HPDE6-E6E7 (cell line): ENCODE measurements at regions not wholly inside any gene's neighbourhood (a gene's known extent, or its start where the extent isn't known, plus 50 kb on each side); places are given as distances from the start of the nearest gene placed in this dataset.
"Not testable (repeated sequence)": the region's sequence is repeated elsewhere in the genome, so short reads cannot be mapped to it uniquely, and the experiment has no call there.

Source experiments
- DNase-seq: peaks from one replicate; pipeline ENCODE4 v3.0.0; 2011; ENCODE audit warnings: missing footprints; ENCODE audit errors: extremely low spot score

DNA sequence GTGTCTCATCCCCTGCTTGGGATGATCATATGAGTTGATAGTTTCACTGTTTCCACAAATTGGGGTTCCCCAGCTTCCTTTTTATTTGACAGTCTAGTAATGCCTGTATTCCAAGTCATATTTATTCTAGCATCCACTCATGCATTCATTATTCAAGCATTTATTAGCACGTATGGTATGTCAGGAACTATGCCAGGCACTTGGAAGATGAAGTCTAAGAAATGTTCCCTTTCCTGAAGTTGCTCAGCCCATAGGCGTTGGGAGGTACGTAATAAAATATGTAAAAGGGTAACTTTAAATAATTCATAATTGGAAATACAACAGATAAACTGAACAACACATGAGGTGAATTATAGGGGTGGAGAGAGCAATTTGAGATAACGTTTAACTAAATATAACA lies 338.0 kb upstream of the MAF start:
- DNase-seq, result no peak

DNA sequence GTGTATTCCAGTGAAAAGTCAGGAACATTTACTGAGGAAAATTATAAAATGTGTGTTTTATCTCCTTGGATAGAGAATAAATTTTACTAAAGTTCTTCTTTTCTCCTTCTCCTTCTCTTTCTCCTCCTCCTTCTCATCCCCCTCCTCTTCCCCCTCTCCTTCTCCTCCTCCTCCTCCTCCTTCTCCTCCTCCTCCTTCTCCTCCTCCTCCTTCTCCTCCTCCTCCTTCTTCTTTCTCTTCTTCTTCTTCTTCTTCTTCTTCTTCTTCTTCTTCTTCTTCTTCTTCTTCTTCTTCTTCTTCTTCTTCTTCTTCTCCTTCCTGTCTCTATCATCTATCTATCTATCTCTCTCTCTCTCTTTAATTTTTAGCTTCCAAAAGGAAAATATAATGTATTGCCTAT lies 337.1 kb upstream of the MAF start:
- DNase-seq, result not testable (repeated sequence)

DNA sequence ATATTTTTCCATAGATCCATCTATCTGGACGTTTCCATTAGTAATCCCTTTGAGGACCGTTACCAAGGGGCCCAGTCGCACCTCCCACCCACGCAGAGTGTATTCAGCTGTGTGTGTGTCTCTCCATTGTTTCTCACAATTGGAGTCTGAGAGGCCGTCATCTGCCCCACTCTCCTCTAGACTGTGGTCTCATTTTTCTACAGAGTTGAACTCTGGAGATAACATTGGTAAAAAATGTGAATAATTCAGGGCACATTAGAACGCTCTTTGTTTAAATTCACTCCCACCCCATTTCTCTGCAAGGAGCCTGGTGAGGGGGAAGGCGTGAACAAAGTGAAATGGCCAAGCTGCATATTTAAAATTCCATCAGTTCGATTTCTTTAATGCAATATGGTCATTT lies 333.1 kb upstream of the MAF start:
- DNase-seq, result no peak

GRCh38 chr16:79932572-79932971 lies 332.0 kb upstream of the MAF start:
- no peak for DNase-seq

GRCh38 chr16:79931721-79932120 lies 331.2 kb upstream of the MAF start:
- DNase-seq, result no peak

GRCh38 chr16:79929260-79929965 lies 328.9 kb upstream of the MAF start:
- DNase-seq, result no peak

- DNase-seq, result no peak
Observed at GRCh38 chr16:79928142-79928873, 327.8 kb upstream of the MAF start.

DNA sequence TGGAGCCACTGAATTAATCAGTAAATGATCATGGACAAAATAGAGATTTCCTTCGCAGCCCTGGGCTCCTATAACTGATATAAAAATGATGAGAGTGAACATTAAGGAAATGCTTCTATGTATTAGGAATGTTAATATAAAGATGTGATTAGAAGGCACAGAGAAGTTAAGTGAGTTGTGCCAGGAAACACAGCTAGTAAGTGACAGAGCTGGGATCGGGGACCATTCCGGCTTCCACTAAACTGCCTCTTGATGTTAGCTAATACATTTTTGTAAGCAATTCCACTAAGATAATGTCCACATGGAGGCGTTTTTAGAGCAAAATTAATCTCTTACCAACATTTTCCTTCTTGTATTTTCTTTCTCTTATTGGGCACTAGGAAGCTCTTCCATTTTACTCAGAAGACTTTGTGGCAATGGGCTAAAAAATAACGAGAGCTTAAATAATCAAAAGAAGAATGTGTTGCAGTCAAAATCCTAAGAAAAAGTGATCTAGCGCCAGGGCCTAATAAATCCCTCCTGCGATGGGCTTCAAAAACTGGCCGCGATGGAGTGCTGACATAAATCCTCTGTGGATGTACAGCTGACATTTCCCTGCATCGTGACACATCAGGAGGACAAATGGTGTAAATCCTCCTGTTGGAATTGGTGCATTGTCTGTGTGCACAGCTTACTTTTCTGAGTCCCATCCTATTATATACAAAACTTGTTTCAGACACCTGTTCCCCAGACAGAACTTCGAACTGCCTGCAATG lies 326.1 kb upstream of the MAF start:
- no peak for DNase-seq

DNA sequence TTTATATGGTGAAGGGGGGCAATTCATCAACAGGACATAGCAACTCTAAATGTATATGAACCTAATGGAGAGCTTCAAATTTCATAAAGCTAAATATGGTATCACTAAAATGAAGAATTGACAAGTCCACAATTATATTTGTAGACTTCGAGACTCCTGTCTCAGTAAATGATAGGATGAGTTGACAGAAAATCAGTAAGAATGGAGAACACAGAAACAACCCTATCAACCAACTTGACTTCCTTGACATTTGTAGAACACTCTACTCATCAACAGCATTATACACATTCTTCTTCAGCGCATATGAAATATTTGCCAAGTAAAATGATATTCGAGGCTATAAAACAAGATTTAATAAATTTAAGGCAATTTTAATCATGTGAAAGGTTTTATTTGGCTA lies 322.9 kb upstream of the MAF start:
- no peak for DNase-seq

- DNase-seq, result no peak
Observed at GRCh38 chr16:79920685-79921084, 320.1 kb upstream of the MAF start.

DNA sequence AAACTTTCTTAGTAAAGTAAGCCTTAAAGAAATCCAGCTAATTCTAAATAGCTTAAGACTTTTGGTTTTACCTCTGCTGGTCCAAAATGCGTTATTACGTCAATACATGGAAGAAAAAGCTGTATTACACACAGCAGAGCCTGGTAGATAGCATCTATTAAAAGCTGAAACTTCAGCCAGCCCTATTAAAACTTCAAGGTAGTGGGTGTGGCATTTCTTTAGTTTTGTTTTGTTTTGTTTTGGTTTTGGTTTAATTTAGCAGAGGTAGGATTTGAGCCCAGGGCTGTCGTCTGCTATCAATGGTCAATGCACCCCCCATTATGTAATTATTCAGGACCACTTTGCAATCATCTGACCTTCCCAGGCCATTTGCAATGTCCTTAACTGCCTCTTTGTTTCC lies 318.4 kb upstream of the MAF start:
- DNase-seq, result no peak

DNA sequence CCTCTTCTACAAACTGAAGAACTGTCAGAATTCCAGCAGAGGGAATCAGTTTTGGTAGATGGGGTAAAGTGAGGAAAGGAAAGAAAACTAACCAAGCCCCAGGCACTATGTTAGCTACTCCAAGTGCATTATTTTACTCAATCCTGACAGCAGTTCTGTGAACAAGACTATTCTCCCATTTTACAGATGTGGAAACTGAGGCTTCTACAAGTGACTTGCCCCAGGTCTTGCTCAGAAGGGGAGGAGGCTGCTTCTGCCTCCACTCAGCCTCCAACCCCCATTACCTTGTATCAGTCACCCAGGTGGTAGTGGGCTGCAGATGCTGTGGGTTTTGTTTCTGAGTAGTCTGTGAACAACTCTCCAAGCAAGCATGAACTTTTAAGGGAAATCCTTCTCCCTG lies 315.2 kb upstream of the MAF start:
- DNase-seq, result no peak

- no peak for DNase-seq
Observed at GRCh38 chr16:79914961-79915720, 314.6 kb upstream of the MAF start.

DNA sequence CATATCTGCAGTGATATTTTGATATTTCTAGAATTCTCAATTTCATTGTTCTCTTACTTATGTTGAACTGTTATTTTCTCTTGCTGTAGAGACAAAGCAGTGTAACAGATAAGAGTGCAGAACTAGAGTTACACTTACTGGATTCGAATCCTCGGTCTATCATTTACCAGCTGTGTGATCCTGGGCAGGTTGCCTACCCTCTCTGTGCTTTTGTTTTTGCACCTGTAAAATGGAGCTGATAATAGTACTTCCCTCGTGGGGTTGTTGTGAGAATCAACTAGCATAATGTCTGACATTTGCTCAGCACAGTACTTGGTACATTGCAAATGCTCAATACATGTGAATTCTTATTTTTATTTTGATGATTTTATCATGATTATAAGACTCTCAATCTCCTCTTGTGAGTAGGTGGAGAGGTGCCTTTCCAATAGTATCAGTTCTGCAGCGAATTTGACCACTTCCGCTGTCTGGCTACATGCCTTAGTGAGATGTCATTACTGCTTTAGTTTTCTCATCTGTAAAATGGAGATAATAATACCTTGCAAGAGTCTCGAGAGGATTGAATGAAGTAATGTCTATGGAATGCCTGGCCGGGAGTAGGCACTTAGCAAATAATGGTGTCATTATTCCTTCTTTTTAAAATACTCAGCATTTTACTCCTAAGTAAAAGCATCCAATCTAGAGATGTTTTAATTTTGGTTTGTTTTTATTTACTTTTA lies 312.2 kb upstream of the MAF start:
- no peak for DNase-seq

GRCh38 chr16:79911660-79912059 lies 311.1 kb upstream of the MAF start:
- no peak for DNase-seq

GRCh38 chr16:79909571-79909970 lies 309.0 kb upstream of the MAF start:
- DNase-seq, result no peak

- no peak for DNase-seq
Observed at GRCh38 chr16:79903471-79903870, 302.9 kb upstream of the MAF start.

DNA sequence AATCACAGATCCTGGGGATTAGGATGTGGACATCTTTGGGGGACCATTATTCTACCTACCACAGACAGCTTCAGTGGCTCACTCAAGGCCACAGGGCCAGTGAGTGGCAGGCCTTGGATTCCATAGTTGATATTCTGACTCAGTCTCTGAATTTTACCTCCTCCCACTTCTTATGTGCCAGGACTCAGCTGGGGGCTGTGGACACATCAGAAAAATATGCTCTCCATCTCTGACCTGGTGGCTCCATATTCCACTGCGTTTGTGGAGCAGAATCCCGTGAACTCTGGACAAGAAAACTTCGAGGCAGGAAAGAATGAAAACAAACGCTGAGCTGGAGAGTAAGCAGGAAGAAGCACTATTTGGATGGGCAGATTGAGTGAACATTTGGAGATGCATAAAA lies 301.8 kb upstream of the MAF start:
- DNase-seq, result no peak

GRCh38 chr16:79901522-79901921 lies 301.0 kb upstream of the MAF start:
- DNase-seq, result no peak

DNA sequence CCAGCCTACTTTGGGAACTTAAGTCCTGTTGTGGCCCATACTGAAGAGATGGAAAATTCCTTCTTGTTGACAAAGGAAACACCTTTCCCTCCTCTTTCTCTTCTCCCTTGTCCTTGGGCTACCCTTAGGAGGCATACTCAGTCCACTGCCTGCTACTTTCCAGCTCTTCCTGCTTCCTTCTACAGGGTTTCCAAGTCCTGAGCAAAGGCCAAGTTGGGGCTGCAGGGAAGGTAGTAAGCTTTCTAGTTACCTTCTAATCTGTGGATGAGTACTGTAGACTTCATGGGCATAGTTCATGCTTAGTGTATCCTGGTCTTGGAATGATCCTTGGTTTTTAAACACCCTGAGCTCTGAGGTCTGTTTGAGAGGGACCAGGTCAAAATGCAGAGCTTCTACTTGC lies 299.2 kb upstream of the MAF start:
- no peak for DNase-seq

DNA sequence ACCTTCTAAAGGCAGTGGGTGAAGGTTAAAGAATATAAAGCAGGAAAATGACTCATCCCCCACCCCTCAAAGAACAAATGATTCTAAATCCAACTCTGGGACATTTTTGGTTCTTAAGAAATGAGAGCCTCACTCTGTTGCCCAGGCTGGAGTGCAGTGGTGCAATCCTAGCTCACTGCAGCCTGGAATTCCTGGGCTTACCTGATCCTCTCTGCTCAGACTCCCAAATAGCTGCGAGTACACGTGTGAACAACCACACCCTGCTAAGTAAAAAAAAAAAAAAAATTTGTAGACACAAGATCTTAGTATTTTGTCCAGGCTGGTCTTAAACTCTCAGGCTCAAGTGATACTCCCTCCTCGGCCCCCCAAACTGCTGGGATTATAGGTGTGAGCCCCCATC lies 298.8 kb upstream of the MAF start:
- no peak for DNase-seq

DNA sequence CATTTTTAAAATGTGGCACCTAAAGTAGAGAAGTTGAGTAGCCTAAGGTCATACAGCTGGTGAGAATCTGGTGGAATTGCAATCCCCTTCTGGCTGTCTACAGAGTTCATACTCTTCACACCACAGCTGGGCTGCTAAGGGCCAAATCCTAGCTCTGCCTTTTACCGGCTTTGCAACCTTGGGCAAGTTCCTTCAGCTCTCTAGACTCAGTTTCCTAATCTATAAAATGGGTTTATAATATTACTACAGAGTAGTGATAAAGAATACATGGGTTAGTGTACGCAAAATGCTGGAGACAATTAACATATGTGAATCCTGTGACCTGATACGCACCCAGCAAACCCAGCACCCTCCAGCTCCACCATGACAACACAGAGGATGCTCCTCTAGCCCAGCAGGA lies 298.2 kb upstream of the MAF start:
- DNase-seq, result no peak
